ENCODE measurements at regions not wholly inside any gene's neighbourhood (a gene's known extent, or its start where the extent isn't known, plus 50 kb on each side); places are given as distances from the start of the nearest gene placed in this dataset.
"Not testable (repeated sequence)": the region's sequence is repeated elsewhere in the genome, so short reads cannot be mapped to it uniquely, and the experiment has no call there.

DNA sequence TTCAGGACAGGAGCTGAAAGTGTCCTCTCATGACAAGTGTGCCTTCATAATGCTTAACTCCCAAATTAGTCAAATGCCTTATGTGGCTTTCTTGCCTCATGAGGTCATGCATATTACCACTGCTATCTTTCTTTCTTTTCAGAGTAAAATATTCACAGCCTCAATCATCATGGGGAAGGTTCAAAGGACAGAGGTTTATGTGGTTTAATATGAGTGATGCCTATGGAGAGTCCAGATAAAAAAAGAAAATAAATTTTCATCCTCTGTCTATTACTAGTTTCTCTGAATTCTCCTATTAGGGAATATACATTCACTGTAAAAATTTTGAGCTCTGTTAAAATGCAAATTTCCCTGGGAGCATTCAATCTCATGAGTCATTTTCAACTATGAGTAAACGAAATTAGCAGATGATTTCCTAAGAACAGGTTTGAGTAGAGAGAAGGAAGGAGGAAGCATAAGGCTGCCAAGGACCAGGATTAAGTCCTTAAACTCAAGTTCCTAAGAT, 396.9 kb upstream of the ADGRB3 start:
- no peak for DNase-seq

DNA sequence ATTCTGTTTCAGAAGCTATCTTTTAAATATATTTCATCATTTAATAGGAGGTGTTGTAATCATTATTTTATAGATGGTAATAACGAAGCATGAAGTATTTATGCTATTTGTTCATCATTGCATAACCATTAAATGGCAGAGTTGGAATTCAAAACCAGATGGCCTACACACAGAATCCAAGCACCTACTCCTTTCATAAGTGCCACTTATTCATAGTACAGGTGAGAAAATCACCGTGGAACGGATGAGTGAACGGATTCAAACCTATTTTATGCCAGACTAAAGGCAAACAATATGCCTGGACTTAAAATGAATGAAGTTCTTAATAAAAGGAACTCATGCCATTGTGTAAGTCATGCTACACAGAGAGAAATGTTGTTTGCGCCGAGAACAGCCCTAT, 397.9 kb upstream of the ADGRB3 start:
- no peak for DNase-seq

DNA sequence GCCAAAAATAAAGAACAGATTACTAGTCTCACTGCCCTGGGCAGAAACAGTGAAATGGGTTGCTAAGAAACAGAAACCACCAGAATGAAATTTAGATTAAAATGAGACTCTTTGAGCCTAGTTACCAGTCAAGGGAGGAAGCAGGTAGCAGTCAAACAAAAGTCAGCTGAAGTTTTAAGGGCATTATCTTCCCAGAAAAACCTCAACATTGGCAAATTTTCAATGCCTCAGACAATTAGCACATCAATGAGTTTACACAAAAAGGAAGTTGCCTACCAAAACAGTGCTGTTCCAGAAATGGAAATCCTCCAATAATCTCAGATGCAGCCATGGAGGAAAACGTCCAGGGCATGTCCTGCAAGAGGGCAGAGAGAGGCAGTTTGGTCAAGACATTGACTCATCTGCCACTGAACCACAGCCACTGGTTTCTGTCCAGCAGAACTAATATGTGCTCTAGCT, 399.7 kb upstream of the ADGRB3 start:
- DNase-seq: no peak

DNA sequence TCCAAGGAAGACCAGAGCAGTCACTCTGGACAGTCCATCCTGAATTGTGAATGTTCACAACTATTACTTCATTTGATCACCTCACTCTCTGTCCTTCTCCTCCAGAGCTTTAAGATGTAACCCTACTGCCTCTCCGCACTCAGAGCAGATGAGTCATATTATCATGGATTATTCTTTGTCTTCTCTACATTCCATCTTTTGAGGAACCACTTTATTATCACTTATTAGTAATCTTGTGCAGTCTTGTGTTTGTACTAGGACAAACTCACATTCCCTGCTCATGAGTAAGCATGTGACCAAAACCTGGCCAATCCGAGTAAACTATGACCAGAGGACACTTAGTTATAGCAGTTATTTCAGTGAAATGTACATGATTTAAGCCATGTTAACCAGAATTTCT, 401.5 kb upstream of the ADGRB3 start:
- DNase-seq: no peak

DNA sequence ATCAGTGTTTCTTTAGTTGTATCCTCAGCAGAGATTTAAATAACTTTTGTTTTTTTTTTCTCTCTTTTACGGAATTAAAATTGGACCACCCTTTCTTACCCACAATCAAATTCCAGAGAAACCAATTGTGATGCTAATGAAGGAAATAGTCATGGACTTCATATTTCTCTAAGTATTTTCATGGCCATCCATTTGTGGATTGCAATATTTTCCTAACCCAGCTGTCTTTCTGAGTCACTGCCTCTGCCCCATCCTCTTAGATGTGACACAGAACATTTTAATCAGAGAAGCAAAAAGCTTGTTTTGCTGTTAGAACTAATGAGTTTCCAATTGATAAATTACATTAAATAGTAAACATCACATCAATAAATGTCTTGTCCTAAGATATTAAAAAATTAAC, 405.5 kb upstream of the ADGRB3 start:
- no peak for DNase-seq

DNA sequence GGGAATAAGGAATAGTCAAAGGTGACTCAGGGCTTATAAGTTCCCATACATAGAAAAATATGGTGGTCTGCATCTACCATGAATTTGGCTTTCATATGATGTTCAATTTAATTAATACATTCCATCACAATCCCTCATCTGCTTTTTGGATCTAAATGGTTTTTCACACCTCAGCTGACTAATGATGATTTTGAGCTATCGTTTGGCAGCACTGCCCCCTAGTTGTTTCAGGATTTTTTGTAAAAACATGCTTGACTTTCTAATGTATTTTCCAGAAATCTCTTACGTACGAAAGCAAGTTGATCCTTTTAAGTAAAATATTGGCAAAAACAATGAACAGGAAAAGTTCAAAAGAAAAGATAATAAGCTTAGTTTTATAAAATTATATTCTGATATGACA, 408.6 kb upstream of the ADGRB3 start:
- DNase-seq: peak in 1 of 51 donors; percentile 7

DNA sequence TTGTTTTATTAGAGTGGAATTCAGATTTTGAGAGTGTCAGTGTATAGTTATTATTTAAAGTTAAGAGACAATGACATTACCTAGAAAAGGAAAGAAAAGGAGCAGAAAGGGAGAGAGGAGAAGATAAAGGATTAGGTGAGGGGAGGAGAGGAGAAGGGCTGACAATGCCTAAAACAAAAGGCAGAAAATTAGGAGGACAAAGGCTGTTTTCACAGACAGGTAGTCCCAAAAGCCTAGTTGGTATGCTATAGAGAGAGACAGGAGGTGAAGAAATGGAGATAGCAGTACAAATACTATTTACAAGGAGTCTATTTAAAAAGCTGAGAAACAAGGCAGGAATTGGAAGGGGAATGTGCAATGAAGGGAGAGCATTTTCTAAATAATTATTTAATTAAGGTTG, 409.4 kb upstream of the ADGRB3 start:
- DNase-seq: no peak

DNA sequence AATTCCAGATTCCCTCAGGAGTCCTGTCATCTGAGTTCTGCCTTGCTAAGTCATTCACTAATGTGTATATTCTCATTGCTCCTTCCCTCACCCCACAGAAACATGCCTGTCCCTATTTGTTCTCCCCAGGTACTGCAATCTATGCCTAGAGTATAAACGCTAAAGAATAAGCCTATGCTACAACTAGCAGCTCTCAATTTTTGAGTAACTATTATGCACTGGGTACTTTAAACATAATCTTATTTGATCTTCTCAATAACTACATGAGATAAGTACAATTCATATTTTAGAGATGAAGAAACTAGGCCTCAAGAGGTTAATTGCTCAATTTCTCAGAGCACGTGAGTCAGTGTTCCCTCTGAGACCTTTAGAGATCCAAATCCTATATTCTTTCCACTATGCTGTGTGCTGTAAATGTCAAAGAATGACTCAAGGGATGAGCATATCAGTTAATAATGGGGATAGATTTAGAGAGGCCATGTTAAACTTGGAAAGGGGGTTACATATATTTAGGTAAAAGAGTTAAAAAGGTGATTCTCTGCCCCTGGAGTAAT, 423.8 kb upstream of the ADGRB3 start:
- no peak for DNase-seq

DNA sequence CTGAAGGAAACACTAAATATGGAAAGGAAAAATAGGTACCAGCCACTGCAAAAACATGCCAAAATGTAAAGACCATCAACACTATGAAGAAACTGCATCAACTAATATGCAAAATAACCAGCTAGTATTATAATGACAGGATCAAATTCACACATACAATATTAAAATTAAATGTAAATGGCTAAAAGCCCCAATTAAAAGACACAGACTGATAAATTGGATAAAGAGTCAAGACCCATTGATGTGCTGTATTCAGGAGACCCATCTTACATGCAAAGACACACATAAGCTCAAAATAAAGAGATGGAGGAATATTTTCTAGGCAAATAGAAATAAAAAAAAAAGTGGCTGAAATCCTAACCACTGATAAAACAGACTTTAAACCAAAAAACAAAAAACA, 427.5 kb upstream of the ADGRB3 start:
- not testable (repeated sequence) for DNase-seq

DNA sequence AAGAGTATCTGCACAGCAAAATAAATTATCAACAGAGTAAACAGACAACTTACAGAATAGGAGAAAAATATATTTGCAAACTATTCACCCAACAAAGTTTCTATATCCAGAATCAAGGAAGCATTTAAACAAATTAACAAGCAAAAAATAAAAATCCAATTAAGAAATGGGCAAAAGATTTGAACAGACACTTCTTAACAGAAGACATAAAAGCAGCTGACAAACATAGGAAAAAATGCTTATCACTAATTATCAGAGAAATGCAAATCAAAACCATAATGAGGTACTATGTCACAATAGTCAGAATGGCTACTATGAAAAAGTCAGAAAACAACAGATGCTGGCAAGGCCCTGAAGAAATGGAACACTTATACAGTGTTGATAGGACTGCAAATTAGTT, 434.2 kb upstream of the ADGRB3 start:
- DNase-seq: no peak

DNA sequence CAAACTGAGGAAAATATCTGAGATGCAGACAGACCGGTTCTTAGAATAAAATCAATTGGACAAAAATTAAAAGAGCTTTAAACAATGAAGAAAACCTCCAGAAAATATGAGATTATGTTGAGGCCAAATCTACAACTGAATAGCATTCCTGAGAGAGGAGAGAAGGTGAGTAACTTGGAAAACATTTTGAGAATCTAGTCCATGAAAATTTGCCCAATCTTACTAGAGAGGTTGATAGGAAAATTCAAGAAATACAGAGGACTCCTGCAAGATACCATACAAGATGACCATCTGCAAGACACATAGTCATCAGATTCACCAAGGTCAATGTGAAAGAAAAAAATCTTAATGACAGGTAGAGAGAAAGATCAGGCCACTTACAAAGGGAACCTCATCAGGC, 437.7 kb upstream of the ADGRB3 start:
- DNase-seq: no peak

DNA sequence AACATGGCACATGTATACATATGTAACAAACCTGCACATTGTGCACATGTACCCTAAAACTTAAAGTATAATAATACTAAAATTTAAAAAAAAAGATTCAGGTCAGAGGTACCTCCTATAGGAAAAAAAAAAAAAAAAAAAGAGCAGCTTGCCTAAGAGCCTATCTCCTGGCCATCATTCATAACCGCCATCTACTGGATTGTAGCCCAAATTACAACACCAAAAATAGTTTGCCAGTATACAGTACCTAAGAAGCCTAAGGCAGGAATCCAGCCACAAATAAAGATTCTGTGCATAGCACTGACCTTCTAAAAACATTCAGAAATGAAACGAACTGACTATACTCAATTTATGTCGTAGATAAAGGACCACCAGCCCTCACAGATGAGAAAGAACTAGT, 438.4 kb upstream of the ADGRB3 start:
- no peak for DNase-seq

DNA sequence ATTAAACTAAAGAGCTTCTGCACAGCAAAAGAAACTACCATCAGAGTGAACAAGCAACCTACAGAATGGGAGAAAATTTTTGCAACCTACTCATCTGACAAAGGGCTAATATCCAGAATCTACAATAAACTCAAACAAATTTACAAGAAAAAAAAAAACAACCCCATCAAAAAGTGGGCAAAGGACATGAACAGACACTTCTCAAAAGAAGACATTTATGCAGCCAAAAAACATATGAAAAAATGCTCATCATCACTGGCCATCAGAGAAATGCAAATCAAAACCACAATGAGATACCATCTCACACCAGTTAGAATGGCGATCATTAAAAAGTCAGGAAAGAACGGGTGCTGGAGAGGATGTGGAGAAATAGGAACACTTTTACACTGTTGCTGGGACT, 439.3 kb upstream of the ADGRB3 start:
- not testable (repeated sequence) for DNase-seq

DNA sequence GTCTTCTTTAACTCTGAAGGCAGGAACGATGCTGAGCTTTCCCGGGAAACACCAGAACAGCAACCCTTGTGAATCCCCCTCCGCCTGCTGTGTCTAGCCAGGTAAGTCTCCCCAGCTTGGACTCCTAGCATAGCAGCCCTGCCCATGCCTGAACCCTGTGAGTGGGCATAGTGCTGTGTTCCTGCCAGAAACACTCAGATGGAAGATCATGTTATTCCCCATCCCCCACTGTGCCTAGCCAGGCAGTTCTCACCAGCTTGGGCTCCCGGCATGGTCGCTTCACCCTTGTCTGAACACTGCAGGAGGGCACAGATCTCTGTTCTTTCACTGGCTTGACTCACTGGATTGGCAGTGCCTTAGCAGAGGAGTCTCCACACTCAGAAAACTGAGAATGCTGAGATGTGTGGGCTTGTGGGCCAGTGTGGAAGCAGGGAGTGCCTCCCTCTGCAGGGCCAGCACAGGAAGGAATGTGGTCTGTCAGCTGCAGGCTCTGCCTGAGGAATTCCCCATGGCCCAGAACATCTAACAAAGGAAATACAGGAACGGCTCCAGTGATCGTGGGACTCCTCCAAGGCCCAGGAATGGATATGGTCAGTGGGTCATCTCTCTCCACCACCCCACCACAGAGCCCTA, 440.1 kb upstream of the ADGRB3 start:
- no peak for DNase-seq

DNA sequence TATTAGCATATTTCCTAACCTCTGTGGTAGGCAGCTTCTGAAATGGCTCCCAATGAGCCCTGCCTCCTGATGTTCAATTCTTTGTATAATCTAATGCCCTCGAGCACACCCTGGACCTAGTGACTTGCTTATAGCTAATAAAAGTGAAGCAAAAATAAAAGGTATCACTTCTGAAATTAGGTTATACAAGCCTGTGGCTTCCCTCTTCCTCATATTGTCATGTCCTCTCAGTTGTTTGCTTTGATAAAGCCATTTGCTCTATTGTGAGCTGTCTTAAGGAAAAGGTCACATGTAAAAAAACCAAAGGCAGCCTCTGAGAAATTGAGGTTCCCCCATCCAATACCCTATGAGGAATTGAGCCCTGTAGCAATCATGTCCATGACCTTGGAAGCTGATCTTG, 442.1 kb upstream of the ADGRB3 start:
- DNase-seq: no peak

DNA sequence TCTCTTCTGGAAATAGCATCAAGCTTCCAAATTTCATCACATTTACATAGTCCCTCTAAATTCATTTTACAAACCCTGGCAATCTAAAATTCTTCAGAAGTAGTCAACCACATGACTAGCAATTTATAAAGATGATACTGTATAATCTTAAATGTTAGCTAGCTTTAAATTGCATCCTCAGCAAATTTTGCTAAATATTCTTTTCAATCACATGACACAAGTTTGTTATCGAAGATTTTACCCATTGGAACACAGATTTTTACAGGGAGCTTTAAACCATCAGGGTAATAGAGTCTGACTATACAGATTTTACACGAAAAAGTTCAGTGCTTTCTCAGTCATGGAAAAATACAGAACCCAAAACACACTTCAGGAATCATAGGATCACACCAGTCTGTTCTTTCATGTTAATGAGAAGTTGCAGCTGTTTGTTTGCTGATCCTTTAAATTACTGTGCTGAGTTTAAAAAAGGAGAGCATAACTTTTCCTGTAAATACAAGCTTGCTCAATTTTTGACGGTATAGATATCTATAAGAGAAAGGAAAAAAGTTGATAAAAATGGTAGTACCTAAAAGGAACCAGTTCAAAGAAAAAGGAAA, 445.8 kb upstream of the ADGRB3 start:
- DNase-seq: no peak

DNA sequence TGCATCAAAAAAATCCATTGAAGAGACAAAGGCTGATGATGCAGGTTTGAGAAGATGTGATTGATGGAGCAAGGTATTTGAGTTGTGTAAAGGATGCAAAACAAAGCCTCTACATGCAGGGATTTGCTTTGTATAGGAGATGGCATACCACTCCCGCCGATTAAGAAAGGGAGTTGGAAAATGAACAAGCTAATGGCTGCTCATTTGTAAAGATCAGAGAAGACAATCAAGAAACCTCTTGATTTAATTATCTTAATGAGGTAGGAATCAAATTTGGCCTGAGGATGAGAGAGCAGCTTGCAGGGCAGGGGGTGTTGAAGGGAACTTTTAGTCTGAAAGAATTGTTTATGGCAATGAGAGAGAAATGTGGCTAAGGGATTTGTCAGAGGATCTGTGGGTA, 448.2 kb upstream of the ADGRB3 start:
- DNase-seq: no peak

DNA sequence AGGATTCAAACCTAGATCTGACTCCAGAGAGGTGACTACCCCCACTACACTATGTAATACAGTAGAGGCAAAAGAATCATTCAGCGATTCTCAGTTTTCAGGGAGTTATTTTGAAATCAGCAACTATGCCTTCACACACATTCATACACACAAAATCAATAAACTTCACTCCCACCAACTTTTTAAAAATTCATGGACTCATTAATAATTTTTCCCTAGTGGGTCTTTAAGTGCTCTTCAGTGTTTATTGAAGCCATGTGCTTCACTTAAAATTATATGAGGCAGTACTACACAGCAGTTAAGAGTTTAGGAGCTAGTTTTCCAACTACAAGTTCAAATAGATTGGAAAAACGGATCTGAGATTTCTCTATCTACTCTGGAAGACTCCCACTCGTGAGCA, 452.7 kb upstream of the ADGRB3 start:
- DNase-seq: no peak

DNA sequence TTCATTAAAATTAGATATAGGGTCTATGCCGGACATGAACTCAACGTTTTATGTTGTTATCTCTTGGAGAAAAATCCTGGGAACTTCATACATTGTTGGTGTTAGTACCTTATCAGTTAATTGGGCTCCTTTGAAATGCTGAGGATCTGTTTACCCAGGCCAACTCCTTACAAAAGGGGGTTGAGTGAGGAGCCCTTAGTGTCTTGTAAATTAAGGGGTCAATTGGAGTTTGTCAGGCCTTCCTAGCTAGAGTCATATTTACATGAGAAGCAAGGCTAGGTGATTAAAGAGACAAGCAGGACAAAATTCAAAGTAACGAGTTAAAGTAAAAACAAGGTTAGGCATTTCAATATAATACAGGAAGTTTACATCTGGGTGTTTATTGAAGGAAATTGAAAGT, 454.1 kb upstream of the ADGRB3 start:
- DNase-seq: not testable (repeated sequence)

DNA sequence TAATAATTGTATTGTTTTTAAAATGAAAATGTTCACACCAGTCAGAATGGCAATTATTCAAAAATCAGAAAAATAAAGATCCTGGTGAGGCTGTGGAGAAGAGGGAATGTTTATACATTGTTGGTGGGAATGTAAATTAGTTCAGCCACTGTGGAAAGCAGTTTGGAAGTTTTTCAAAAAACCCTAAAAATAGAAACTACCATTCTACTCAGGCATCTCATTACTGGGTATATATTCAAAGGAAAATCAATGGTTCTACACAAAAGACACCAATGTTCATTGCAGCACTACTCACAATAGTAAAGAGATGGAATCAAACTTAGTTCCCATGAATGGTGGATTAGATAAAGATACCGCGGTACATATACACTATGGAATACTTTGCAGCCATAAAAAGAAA, 461.5 kb upstream of the ADGRB3 start:
- DNase-seq: no peak

DNA sequence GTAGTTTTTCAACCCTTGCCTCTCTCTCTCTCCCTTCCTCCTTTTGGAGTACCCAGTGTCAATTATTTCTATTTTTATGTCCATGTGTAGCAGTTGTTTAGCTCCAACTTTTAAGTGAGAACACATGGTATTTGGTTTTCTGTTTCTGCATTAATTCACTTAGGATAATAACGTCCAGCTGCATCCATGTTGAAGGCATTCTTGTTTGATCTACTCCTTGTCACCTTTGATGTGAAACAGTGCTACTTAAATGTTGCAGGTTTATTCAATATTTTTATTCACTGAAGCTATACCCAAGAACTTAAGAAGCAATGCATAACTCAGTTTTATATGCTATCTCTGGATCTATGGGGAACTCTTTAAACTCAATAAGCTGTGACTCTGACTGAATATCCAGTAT, 465.2 kb upstream of the ADGRB3 start:
- no peak for DNase-seq

DNA sequence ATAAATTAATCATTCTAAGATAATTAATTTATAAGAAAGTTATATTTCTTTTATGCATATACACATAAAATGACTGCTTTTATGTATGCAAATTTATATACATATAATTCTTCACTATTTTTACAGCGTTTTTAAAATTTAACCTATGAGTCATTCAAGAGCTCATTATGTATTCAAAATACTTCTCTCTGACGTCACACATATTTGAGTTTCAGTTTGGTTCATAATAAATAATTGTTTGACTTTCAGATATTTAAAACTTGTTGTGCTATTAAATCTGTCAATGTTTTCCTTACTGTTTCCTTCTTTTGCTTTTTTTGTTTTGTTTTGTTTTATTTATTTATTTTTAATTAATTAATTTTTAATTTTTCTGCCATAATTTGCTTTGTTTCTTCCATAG, 467.5 kb upstream of the ADGRB3 start:
- no peak for DNase-seq

DNA sequence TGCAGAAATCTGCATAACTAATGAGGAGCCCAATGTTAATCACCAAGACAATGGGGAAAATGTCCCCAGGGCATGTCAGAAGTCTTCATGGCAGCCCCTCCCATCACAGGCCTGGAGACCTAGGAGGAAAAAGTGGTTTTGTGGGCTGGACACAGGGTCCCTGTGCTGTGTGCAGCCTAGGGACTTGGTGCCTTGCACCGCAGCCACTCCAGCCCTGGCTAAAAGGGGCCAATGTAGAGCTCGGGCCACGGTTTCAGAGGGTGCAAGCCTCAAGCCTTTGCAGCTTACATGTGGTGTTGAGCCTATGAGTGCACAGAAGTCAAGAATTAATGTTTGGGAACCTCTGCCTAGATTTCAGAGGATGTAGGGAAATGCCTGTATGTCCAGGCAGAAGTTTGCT, 474.3 kb upstream of the ADGRB3 start:
- not testable (repeated sequence) for DNase-seq
